ENCODE measurements at regions not wholly inside any gene's neighbourhood (a gene's known extent, or its start where the extent isn't known, plus 50 kb on each side); places are given as distances from the start of the nearest gene placed in this dataset.

DNA sequence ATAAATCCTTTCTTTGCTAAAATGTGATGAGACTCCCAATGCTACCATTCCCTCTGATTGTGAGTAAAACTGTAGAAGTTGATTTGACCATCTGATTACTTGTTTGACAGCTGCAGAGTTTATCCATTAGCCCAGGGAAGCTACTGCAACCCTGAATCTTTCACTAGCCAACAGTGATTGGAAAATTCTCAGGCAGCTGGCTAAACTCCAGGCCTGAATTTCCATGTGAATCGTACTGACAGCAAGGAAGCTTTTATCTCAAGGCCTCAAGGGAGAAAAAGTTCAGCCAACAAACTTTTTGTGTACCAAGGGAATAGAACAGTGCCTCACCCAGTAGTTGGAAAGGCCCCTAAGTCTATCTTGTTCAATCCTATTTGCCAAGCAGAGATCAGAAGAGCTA, 246.7 kb upstream of the TRPM3 start:
- no peaks in the 10 kb centered on the region for H3K9me2 ChIP-seq (ENCODE audit: low read depth, low read length)
- no peak for TF ChIP-seq EZH2 (IDR thresholded peaks at IDR 0.05; ENCODE audit: borderline replicate concordance, low read length)
- TF ChIP-seq, protein P1, sequence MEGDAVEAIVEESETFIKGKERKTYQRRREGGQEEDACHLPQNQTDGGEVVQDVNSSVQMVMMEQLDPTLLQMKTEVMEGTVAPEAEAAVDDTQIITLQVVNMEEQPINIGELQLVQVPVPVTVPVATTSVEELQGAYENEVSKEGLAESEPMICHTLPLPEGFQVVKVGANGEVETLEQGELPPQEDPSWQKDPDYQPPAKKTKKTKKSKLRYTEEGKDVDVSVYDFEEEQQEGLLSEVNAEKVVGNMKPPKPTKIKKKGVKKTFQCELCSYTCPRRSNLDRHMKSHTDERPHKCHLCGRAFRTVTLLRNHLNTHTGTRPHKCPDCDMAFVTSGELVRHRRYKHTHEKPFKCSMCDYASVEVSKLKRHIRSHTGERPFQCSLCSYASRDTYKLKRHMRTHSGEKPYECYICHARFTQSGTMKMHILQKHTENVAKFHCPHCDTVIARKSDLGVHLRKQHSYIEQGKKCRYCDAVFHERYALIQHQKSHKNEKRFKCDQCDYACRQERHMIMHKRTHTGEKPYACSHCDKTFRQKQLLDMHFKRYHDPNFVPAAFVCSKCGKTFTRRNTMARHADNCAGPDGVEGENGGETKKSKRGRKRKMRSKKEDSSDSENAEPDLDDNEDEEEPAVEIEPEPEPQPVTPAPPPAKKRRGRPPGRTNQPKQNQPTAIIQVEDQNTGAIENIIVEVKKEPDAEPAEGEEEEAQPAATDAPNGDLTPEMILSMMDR (IDR thresholded peaks at IDR 0.05; ENCODE audit: low read length) = no peak
- H2AFZ ChIP-seq (ENCODE audit: low read length) = no peak overlapping the region
- H3K4me3 ChIP-seq (ENCODE audit: low read depth, low read length, poor library complexity, severe bottlenecking) = no peak overlapping the region
- no peaks in the 10 kb centered on the region for H3K36me3 ChIP-seq (ENCODE audit: insufficient read depth, low read length)
- no peaks in the 10 kb centered on the region for H3K79me2 ChIP-seq (ENCODE audit: insufficient read depth, low read length)
- H3K4me1 ChIP-seq (ENCODE audit: insufficient read depth, low read length, severe bottlenecking) = no peaks in the 10 kb centered on the region
- H3K27me3 ChIP-seq (ENCODE audit: insufficient read depth, low read length) = no peaks in the 10 kb centered on the region
- no peaks in the 10 kb centered on the region for H4K20me1 ChIP-seq (ENCODE audit: insufficient read depth, low read length)
- H3K9me3 ChIP-seq (ENCODE audit: low read length) = no peaks in the 10 kb centered on the region
- H3K9ac ChIP-seq (ENCODE audit: low read length) = no peak overlapping the region
- H3K4me2 ChIP-seq (ENCODE audit: low read length) = no peak overlapping the region
- no peak overlapping the region for H3K27ac ChIP-seq (ENCODE audit: low read depth, low read length, poor library complexity, severe bottlenecking)
- no peaks in the 10 kb centered on the region for H3F3A ChIP-seq (ENCODE audit: insufficient read depth, low read length)

- no peaks in the 10 kb centered on the region for H3K36me3 ChIP-seq (ENCODE audit: insufficient read depth, low read length)
- no peaks in the 10 kb centered on the region for H4K20me1 ChIP-seq (ENCODE audit: insufficient read depth, low read length)
- no peaks in the 10 kb centered on the region for H3K9me3 ChIP-seq (ENCODE audit: low read length)
- H3K4me2 ChIP-seq (ENCODE audit: low read length) = no peak overlapping the region
- H3K4me1 ChIP-seq (ENCODE audit: insufficient read depth, low read length, severe bottlenecking) = no peaks in the 10 kb centered on the region
- H3K27me3 ChIP-seq (ENCODE audit: insufficient read depth, low read length) = no peaks in the 10 kb centered on the region
- no peak overlapping the region for H2AFZ ChIP-seq (ENCODE audit: low read length)
- no peak for TF ChIP-seq EZH2 (IDR thresholded peaks at IDR 0.05; ENCODE audit: borderline replicate concordance, low read length)
- TF ChIP-seq, protein P1 (IDR thresholded peaks at IDR 0.05; ENCODE audit: low read length) = no peak
- no peak overlapping the region for H3K4me3 ChIP-seq (ENCODE audit: low read depth, low read length, poor library complexity, severe bottlenecking)
- no peak overlapping the region for H3K9ac ChIP-seq (ENCODE audit: low read length)
- no peaks in the 10 kb centered on the region for H3K9me2 ChIP-seq (ENCODE audit: low read depth, low read length)
- no peaks in the 10 kb centered on the region for H3F3A ChIP-seq (ENCODE audit: insufficient read depth, low read length)
- H3K27ac ChIP-seq (ENCODE audit: low read depth, low read length, poor library complexity, severe bottlenecking) = no peak overlapping the region
- no peaks in the 10 kb centered on the region for H3K79me2 ChIP-seq (ENCODE audit: insufficient read depth, low read length)
Measured at GRCh38 chr9:71364186-71364955, 242.9 kb upstream of the TRPM3 start.

- Histone ChIP-seq H3K9me2 (ENCODE audit: low read depth, low read length) (no peaks in the 10 kb centered on the region), H3K4me1 (ENCODE audit: insufficient read depth, low read length, severe bottlenecking) (no peaks in the 10 kb centered on the region), H3K27ac (ENCODE audit: low read depth, low read length, poor library complexity, severe bottlenecking) (no peak overlapping the region), H4K20me1 (ENCODE audit: insufficient read depth, low read length) (no peaks in the 10 kb centered on the region), H3K36me3 (ENCODE audit: insufficient read depth, low read length) (no peaks in the 10 kb centered on the region), H3F3A (ENCODE audit: insufficient read depth, low read length) (no peaks in the 10 kb centered on the region), H2AFZ (ENCODE audit: low read length) (no peak overlapping the region), H3K4me3 (ENCODE audit: low read depth, low read length, poor library complexity, severe bottlenecking) (no peak overlapping the region), H3K9me3 (ENCODE audit: low read length) (no peaks in the 10 kb centered on the region), H3K27me3 (ENCODE audit: insufficient read depth, low read length) (no peaks in the 10 kb centered on the region), H3K4me2 (ENCODE audit: low read length) (no peak overlapping the region), H3K9ac (ENCODE audit: low read length) (no peak overlapping the region), H3K79me2 (ENCODE audit: insufficient read depth, low read length) (no peaks in the 10 kb centered on the region)
- TF ChIP-seq, protein P1 (IDR thresholded peaks at IDR 0.05; ENCODE audit: low read length) = no peak
- TF ChIP-seq EZH2 (IDR thresholded peaks at IDR 0.05; ENCODE audit: borderline replicate concordance, low read length) = no peak
Measured at GRCh38 chr9:71363286-71363961, 242.0 kb upstream of the TRPM3 start.
